ENCODE measurements at regions not wholly inside any gene's neighbourhood (a gene's known extent, or its start where the extent isn't known, plus 50 kb on each side); places are given as distances from the start of the nearest gene placed in this dataset.

DNA sequence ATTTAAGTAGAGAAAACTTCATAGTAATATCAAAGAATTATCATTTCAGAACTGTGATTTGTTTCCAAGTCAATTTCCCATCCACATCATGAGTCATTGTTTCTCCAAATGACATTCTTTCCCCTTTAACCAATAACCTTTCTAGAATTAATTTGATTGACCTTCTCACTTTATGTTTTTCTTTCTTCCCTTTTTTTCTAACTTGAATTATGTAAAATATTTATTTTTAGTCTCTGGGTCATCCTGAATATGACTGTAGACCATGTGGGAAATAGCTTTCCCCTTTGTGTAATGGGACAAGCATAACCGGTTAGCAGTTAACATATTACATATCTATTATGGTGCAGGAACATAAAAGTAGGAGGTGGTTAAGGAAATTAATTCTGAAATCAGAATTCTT, 291.1 kb downstream of the GJA1 start:
- TF ChIP-seq EP300 (IDR thresholded peaks at IDR 0.05; ENCODE audit: low read depth), result no peak
- TF ChIP-seq, protein P1, sequence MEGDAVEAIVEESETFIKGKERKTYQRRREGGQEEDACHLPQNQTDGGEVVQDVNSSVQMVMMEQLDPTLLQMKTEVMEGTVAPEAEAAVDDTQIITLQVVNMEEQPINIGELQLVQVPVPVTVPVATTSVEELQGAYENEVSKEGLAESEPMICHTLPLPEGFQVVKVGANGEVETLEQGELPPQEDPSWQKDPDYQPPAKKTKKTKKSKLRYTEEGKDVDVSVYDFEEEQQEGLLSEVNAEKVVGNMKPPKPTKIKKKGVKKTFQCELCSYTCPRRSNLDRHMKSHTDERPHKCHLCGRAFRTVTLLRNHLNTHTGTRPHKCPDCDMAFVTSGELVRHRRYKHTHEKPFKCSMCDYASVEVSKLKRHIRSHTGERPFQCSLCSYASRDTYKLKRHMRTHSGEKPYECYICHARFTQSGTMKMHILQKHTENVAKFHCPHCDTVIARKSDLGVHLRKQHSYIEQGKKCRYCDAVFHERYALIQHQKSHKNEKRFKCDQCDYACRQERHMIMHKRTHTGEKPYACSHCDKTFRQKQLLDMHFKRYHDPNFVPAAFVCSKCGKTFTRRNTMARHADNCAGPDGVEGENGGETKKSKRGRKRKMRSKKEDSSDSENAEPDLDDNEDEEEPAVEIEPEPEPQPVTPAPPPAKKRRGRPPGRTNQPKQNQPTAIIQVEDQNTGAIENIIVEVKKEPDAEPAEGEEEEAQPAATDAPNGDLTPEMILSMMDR (IDR thresholded peaks at IDR 0.05), result no peak
- no peak for TF ChIP-seq POLR2AphosphoS5 (IDR thresholded peaks at IDR 0.05)
- no peak for TF ChIP-seq POLR2A (IDR thresholded peaks at IDR 0.05)
- Histone ChIP-seq H3K36me3 (no peaks in the 10 kb centered on the region), H3K27me3 (no peaks in the 10 kb centered on the region), H3K27ac (no peak overlapping the region), H3K4me1 (no peaks in the 10 kb centered on the region), H3K9me3 (no peaks in the 10 kb centered on the region), H3K4me3 (no peak overlapping the region)
- WGBS, 2 donors (ENCODE audit: low coverage in 1 of 2), result 68 to 75% methylated on average over 1 of the region's 1 CpG
- in situ Hi-C loops (cut with MboI; ENCODE audit: low pct_ligation_motif_present in 1 of 4, low pct_unique_long_range_greater_than_20kb in 1 of 4, low sequenced_read_pairs in 3 of 4) (no loop called here), intact Hi-C loops (cut with DNase I; ENCODE audit: low total_unique reads) (no loop called here)
- DNase-seq, result no peak

DNA sequence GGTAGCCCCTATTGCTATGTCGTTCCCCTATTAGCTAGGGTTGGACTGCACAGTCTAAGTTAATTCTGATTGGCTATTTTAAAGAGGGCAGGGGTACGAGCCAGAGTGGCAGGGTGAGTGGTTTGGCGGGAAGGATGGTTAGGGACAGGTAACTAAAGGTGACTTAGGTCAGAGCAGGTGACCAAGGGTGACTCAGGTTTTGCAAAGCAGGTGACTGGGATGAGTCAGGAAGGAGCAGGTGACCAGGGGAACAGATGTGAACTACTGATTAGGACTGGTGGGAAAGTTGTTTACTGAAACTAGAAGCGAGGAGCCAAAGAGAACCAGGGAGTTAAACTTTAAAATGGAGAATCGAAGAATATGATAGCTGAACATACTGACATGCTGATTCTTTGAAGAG, 295.2 kb downstream of the GJA1 start:
- intact Hi-C loops (cut with DNase I; ENCODE audit: low total_unique reads) (no loop called here), in situ Hi-C loops (cut with MboI; ENCODE audit: low pct_ligation_motif_present in 1 of 4, low pct_unique_long_range_greater_than_20kb in 1 of 4, low sequenced_read_pairs in 3 of 4) (no loop called here)
- H3K36me3 ChIP-seq, result no peaks in the 10 kb centered on the region
- no peak overlapping the region for H3K27ac ChIP-seq
- H3K4me1 ChIP-seq, result no peaks in the 10 kb centered on the region
- no peak overlapping the region for H3K4me3 ChIP-seq
- H3K9me3 ChIP-seq, result no peaks in the 10 kb centered on the region
- 88 to 100% methylated on average over 4 to 5 of the region's 5 CpGs for WGBS, 2 donors (ENCODE audit: low coverage in 1 of 2)
- TF ChIP-seq POLR2AphosphoS5 (IDR thresholded peaks at IDR 0.05) (no peak), EP300 (IDR thresholded peaks at IDR 0.05; ENCODE audit: low read depth) (no peak), POLR2A (IDR thresholded peaks at IDR 0.05) (no peak)
- TF ChIP-seq, protein P1 (IDR thresholded peaks at IDR 0.05), result no peak
- no peaks in the 10 kb centered on the region for H3K27me3 ChIP-seq
- DNase-seq, result no peak

DNA sequence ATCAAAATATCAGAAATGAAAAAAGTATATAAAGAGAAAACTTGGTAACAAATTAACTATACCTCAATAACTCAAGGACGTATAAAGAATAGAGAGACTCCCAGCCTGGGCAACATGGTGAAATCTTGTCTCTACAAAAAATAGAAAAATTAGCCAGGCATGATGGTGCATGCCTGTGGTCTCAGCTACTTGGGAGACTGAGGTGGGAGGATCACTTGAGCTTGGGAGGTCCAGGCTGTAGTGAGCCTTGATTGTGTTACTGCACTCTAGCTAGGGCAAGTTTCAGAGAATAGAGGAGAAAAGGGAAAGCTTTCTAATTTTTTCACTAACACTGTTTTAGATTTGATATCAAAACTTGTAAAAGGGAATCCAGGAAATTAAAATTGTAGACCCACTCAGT, 295.9 kb downstream of the GJA1 start:
- no peak for DNase-seq
- intact Hi-C loops (cut with DNase I; ENCODE audit: low total_unique reads), result no loop called here
- in situ Hi-C loops (cut with MboI; ENCODE audit: low pct_ligation_motif_present in 1 of 4, low pct_unique_long_range_greater_than_20kb in 1 of 4, low sequenced_read_pairs in 3 of 4), result no loop called here

DNA sequence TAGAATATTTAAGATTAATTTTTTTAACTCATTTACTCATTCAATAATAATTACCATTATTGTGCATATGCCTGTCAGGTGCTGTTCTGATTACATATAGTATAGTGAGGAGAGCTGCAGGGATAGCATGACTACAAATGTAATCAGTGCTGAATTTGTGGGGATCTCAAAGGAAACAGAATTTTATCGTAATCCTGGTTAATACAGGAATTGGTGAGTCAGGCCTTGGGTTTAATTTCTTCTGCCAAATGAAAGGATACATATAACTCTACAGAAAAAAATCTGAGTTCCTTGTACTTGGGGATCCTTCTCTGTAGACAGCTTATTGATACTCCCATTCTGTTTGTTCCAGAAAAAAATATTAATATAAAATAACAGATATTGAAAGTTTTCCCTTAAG, 297.2 kb downstream of the GJA1 start:
- TF ChIP-seq, protein P1 (IDR thresholded peaks at IDR 0.05), result no peak
- no peak for TF ChIP-seq POLR2A (IDR thresholded peaks at IDR 0.05)
- no peak for TF ChIP-seq EP300 (IDR thresholded peaks at IDR 0.05; ENCODE audit: low read depth)
- TF ChIP-seq POLR2AphosphoS5 (IDR thresholded peaks at IDR 0.05), result no peak
- H3K36me3 ChIP-seq, result no peaks in the 10 kb centered on the region
- intact Hi-C loops (cut with DNase I; ENCODE audit: low total_unique reads), result no loop called here
- no peaks in the 10 kb centered on the region for H3K4me1 ChIP-seq
- 73 to 79% methylated on average over 1 of the region's 1 CpG for WGBS, 2 donors (ENCODE audit: low coverage in 1 of 2)
- no peak overlapping the region for H3K4me3 ChIP-seq
- H3K9me3 ChIP-seq, result no peaks in the 10 kb centered on the region
- in situ Hi-C loops (cut with MboI; ENCODE audit: low pct_ligation_motif_present in 1 of 4, low pct_unique_long_range_greater_than_20kb in 1 of 4, low sequenced_read_pairs in 3 of 4), result no loop called here
- no peaks in the 10 kb centered on the region for H3K27me3 ChIP-seq
- no peak for DNase-seq
- H3K27ac ChIP-seq, result no peak overlapping the region

More for the DNA sequence above, 295.9 kb downstream of the GJA1 start:
- no peaks in the 10 kb centered on the region for H3K9me3 ChIP-seq
- no peak overlapping the region for H3K4me3 ChIP-seq
- no peak for TF ChIP-seq POLR2AphosphoS5 (IDR thresholded peaks at IDR 0.05)
- no peak for TF ChIP-seq EP300 (IDR thresholded peaks at IDR 0.05; ENCODE audit: low read depth)
- TF ChIP-seq, protein P1 (IDR thresholded peaks at IDR 0.05), result no peak
- no peak for TF ChIP-seq POLR2A (IDR thresholded peaks at IDR 0.05)
- H3K27me3 ChIP-seq, result no peaks in the 10 kb centered on the region
- 82 to 92% methylated on average over 1 of the region's 1 CpG for WGBS, 2 donors (ENCODE audit: low coverage in 1 of 2)
- no peaks in the 10 kb centered on the region for H3K36me3 ChIP-seq
- no peak overlapping the region for H3K27ac ChIP-seq
- H3K4me1 ChIP-seq, result no peaks in the 10 kb centered on the region

Data from transverse colon (tissue), 4 donors.